OCI-LY7 (cell line): ENCODE measurements at regions not wholly inside any gene's neighbourhood (a gene's known extent, or its start where the extent isn't known, plus 50 kb on each side); places are given as distances from the start of the nearest gene placed in this dataset.

Source experiments
- EZH2phosphoT487 ChIP-seq: fragments of 200-600 bp; sonication (generic); IDR thresholded peaks from 2 replicates; pipeline ENCODE4 v1.6.1; 2018; ENCODE audit warnings: low read depth, borderline replicate concordance, mild to moderate bottlenecking, mixed run types, antibody characterized with exemption, low read length, moderate library complexity, mixed read lengths
- TF ChIP-seq, protein P1 (sequence below): fragments of 200-600 bp; sonication (generic); conservative IDR thresholded peaks from 2 replicates; pipeline ENCODE4 v1.5.1; 2014; ENCODE audit warnings: mild to moderate bottlenecking, antibody characterized with exemption, low read length, moderate library complexity, mixed read lengths

DNA sequence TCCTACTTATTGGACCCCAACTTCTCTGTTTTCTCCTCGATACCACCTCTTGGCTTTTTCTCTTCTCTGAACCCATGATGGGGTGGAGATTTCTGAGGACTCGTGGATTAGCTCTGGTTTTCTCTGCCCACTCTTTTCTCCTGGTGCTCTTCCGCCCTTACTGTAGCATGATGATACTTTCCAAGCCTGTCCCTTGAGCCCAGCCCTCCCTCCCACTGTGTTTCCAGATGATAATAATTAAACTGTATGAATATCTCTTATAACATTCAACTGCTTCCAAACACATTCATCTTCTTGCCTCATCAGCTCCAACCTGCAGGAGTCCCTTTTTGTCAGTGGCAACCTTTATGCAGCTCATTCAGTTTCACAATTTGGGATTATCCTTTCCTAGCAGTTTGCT, 494.2 kb upstream of the KLF4 start:
- TF ChIP-seq, protein P1, sequence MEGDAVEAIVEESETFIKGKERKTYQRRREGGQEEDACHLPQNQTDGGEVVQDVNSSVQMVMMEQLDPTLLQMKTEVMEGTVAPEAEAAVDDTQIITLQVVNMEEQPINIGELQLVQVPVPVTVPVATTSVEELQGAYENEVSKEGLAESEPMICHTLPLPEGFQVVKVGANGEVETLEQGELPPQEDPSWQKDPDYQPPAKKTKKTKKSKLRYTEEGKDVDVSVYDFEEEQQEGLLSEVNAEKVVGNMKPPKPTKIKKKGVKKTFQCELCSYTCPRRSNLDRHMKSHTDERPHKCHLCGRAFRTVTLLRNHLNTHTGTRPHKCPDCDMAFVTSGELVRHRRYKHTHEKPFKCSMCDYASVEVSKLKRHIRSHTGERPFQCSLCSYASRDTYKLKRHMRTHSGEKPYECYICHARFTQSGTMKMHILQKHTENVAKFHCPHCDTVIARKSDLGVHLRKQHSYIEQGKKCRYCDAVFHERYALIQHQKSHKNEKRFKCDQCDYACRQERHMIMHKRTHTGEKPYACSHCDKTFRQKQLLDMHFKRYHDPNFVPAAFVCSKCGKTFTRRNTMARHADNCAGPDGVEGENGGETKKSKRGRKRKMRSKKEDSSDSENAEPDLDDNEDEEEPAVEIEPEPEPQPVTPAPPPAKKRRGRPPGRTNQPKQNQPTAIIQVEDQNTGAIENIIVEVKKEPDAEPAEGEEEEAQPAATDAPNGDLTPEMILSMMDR: no peak
- no peak for TF ChIP-seq EZH2phosphoT487
